Neuron (in vitro differentiated cells): ENCODE measurements at regions not wholly inside any gene's neighbourhood (a gene's known extent, or its start where the extent isn't known, plus 50 kb on each side); places are given as distances from the start of the nearest gene placed in this dataset.

Experiments used
- H2AFZ ChIP-seq: one replicate; pipeline ENCODE4 v1.6.1; 2013; ENCODE audit warnings: low read depth, mild to moderate bottlenecking, inconsistent platforms, low read length, moderate library complexity
- H3K27me3 ChIP-seq: one replicate; pipeline ENCODE4 v1.6.1; 2013; ENCODE audit warnings: low read length; ENCODE audit not compliant: insufficient read depth
- H3K36me3 ChIP-seq: one replicate; pipeline ENCODE4 v1.6.1; 2013; ENCODE audit warnings: low read length; ENCODE audit not compliant: insufficient read depth
- H3K4me1 ChIP-seq: one replicate; pipeline ENCODE4 v1.6.1; 2013; ENCODE audit warnings: low read length; ENCODE audit not compliant: insufficient read depth
- H3K4me3 ChIP-seq: 2 replicates; pipeline ENCODE4 v1.5.1; 2013; ENCODE audit warnings: mild to moderate bottlenecking, low read length, moderate library complexity
- H3K9me3 ChIP-seq: one replicate; pipeline ENCODE4 v1.6.1; 2013; ENCODE audit warnings: low read length

DNA sequence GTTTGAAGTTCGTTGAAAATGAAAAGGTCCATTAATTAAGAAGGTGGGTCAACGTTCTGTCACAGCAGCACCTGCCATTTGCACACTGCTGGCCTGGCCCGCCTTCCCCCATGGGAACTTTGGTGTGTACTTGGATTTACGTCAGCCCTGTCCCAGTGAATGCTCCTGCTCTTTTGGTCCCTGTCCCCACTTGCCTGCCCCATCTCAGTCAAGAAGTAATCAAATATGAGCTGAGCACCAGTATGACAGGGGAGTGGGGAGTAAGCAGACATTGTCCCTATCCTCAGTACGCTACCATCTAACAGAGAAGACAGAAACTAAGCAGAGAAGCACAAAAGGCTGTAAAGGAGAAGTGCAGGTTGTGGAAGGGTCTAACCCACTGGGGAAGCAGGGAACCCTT, 65.1 kb downstream of the SLC4A3 start:
- Histone ChIP-seq H3K4me3 (no peak overlapping the region), H3K36me3 (no peaks in the 10 kb centered on the region), H3K27me3 (no peaks in the 10 kb centered on the region), H3K4me1 (peaks cover 9% of the 10 kb centered on the region), H3K9me3 (no peaks in the 10 kb centered on the region), H2AFZ (no peak overlapping the region)

DNA sequence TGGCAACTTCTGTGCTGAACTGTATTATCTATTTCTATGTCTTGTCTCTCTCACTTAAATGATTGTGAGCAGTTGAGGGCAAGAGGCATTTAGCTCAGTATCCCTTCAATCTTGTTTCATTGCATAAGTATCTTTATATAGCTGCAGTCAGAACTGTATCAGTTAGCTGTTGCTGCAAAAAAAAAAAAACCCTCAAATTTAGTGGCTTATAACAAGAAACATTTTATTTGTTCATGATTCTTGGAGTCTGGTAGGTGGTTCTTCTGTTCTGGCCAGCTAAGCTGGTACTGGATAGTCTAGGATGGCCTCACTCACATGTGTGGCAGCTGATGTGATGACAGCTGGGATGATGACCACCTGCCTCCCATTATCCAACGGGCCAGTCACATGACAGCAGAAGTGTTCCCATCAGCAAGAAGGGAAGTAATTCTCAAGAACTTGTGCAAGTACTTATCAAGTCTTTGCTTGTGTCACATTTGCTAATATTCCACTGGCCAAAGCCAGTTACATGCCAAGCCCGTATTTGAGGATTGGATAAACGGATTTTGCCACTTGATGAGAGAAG, 67.8 kb downstream of the SLC4A3 start:
- no peaks in the 10 kb centered on the region for H3K36me3 ChIP-seq
- H3K9me3 ChIP-seq = no peaks in the 10 kb centered on the region
- peaks cover 22% of the 10 kb centered on the region for H3K4me1 ChIP-seq
- no peak overlapping the region for H3K4me3 ChIP-seq
- no peaks in the 10 kb centered on the region for H3K27me3 ChIP-seq
- no peak overlapping the region for H2AFZ ChIP-seq

DNA sequence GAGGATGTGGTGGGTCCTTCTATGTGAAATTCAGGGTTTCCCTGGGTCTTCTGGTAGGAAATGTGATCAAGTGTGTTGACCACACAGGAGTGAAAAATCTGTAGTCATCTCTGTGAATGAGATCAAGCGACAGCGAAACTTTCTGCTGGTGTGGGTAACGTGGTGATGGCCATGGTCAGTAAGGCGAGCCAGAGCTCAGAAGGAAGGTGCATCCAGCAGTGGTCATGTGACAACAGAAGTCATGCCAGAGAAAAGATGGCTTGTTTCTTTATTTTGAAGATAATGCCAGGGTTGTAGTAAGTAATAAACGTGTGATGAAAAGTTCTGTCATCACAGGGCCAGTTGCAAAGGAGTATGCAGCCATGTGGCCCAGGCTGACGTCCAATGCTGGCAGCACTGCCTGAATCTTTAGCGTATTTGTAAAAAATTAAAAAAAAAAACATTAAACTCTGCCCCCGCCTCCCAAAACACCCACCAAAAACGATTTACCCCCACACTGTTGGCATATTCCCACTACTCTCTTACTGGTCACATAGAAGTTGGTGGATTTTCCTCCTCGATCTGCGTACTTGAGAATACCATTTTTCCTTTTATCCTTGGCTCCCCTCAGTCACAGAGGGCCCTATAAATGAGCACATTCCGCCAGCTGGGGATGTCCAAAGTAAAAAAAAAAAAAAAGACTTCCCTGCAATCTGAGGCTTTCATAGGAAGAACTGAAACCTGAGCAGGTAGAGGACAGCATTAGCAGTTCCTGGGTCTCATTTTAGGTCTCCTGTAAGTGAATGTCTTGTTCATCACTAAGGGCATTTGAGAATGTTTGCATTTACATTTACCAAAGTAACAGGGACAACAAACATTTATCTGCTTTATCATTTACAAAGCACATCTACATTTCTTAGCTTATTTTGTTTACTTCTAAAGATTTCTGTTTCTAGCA, 70.6 kb downstream of the SLC4A3 start:
- no peaks in the 10 kb centered on the region for H3K27me3 ChIP-seq
- no peak overlapping the region for H3K4me3 ChIP-seq
- H3K36me3 ChIP-seq = no peaks in the 10 kb centered on the region
- H3K4me1 ChIP-seq = peaks cover 15% of the 10 kb centered on the region
- no peak overlapping the region for H2AFZ ChIP-seq
- no peaks in the 10 kb centered on the region for H3K9me3 ChIP-seq

DNA sequence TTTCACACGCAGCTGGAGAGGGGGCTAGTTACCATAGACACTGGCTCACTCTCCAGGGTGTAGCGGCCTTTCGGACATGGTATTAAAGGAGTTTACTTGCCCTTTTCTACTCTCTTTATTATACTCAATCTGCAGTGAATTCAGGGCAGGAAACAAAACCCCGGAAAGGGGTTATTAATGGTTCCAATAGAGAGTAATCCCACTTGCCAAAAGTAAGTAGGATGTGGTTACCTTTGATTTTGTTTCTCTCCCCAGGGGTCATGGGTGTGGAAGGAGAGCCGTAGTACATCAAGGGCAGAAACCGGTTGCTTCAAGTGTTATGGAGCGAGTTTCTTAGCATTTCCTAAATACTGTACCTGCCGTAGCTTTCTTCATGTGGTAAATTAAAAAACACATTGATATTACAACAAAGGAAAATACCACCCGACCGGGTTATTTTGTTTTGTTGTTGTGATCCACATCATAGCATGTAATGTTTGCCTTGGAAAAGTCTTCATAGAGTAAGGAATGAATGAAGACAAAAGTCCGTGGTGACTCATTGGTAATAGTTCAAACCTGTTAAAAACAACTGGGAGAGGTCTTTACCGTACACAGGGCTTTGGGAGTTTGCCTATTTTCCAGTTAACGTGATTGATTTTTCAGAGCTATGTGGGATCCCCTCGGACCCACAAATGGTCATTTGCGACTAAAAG, 71.5 kb downstream of the SLC4A3 start:
- H3K4me3 ChIP-seq = no peak overlapping the region
- H3K9me3 ChIP-seq = no peaks in the 10 kb centered on the region
- no peak overlapping the region for H2AFZ ChIP-seq
- H3K4me1 ChIP-seq = peaks cover 15% of the 10 kb centered on the region
- H3K27me3 ChIP-seq = no peaks in the 10 kb centered on the region
- no peaks in the 10 kb centered on the region for H3K36me3 ChIP-seq

DNA sequence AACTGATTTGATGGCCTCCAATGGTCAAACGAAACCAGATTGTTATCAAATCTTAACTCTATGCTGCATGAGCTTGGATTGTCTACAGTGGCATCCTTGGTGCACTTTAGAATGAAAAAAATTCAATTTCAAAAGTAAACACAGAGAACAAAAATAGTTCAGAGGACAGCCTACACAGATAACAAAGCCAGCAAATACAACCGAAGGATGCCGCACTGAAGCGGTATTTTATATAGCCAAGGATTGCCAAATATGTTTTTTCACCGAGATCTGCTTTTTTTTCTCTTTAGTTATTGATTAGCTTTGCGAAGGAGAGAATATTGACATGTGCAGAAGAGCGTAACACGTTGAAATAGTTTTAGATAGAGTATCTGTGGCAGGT, 72.0 kb downstream of the SLC4A3 start:
- H3K27me3 ChIP-seq = no peaks in the 10 kb centered on the region
- H3K4me3 ChIP-seq = no peak overlapping the region
- H3K9me3 ChIP-seq = no peaks in the 10 kb centered on the region
- H3K36me3 ChIP-seq = no peaks in the 10 kb centered on the region
- peaks cover 15% of the 10 kb centered on the region for H3K4me1 ChIP-seq
- H2AFZ ChIP-seq = no peak overlapping the region

DNA sequence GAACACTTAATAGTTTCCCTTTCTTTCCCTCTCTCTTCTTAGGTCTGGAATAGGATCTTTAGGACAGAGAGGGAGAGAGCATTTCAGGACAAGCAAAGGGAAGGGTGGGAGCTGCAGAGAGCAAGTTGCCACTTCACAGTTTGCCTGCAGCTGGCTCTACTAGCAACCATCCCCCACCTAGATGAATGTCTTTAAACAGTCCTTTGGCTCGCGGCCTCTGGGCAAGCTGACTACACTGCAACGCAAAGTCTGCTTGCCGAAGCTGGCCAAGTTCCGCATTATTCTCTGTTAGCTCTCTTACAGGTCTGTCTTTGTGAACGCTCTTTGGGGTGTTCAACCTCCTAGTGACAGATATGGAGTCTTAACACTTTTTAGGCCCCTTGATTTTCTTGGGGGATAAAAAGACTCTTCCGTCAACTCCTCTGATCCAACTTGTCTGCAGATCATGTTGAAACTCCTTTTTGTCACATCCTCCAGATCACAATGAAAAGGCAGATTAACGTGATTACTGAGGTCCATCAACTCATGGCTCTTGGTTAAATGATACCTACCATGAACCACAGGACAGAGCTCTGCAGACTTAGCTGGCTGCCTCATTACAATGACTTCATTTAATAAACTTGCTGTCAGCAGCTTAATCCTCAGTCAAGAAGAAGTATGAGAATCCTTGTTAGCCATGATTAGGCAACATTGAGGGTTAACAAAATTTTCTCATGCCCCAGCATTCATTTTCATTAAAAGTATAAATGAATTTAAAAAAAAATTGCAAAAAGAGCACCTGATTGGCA, 74.6 kb downstream of the SLC4A3 start:
- Histone ChIP-seq H3K9me3 (no peaks in the 10 kb centered on the region), H3K4me3 (no peak overlapping the region), H2AFZ (no peak overlapping the region)

DNA sequence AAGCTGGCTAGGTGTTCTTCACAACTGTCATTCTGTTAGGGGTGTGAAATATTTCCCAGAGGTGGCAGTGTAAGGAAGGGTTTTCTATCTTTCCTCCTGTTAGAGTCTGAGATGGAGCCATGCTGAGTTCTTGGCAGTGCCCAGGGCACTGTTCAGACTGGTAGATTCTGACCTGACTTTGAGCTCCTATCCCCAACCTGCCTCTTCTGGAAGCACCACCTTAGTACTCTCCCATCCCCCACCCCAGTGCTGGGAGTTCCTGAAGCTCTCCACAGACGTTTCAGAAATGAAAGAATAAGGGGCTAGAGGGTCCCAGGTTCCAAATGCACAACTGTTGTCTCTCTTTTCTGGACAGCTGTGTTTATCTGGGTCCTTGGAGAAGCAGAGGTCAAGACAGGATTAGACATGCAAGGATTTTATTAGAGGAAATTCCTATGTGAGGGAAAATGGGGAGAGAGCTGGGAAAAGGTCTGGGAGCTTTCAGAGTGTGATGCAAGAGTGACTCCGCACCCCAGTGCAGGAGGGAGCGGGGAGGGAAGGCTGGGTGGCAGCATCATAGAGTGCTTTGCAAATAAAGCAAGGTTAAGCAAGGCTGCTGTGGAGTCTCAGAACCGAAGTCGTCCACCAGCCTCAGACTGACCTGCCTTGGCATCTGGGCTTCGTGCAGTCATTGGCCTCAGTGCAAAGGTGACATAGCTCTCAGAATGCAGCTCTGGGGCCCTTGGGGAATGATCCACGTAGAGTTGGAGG, 75.5 kb downstream of the SLC4A3 start:
- Histone ChIP-seq H3K9me3 (no peaks in the 10 kb centered on the region), H3K4me1 (peaks cover 23% of the 10 kb centered on the region), H2AFZ (no peak overlapping the region), H3K36me3 (no peaks in the 10 kb centered on the region), H3K27me3 (no peaks in the 10 kb centered on the region), H3K4me3 (no peak overlapping the region)

More for the DNA sequence above, 74.6 kb downstream of the SLC4A3 start:
- Histone ChIP-seq H3K4me1 (peaks cover 23% of the 10 kb centered on the region), H3K27me3 (no peaks in the 10 kb centered on the region), H3K36me3 (no peaks in the 10 kb centered on the region)

DNA sequence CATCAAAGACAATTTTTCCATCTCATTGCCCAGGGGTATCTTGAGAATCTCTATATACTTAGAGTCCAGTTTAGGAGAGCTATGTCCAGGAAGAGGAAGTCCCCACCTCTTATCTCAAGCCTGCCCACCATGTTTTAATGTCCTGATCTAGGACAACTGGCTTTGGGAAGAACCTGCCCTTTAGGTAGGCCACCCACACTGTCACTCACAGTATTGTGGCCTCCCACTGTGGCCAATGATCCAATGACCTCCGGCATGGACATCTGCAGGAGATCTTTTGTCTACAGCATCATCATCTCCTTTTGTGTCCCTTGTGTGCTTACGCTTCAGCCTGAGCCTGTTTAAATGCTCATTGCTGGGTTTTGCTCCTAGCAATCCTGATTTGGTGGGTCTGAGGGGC, 77.4 kb downstream of the SLC4A3 start:
- Histone ChIP-seq H3K36me3 (no peaks in the 10 kb centered on the region), H3K27me3 (no peaks in the 10 kb centered on the region), H3K4me1 (peaks cover 7% of the 10 kb centered on the region), H2AFZ (no peak overlapping the region), H3K4me3 (no peak overlapping the region), H3K9me3 (no peaks in the 10 kb centered on the region)

DNA sequence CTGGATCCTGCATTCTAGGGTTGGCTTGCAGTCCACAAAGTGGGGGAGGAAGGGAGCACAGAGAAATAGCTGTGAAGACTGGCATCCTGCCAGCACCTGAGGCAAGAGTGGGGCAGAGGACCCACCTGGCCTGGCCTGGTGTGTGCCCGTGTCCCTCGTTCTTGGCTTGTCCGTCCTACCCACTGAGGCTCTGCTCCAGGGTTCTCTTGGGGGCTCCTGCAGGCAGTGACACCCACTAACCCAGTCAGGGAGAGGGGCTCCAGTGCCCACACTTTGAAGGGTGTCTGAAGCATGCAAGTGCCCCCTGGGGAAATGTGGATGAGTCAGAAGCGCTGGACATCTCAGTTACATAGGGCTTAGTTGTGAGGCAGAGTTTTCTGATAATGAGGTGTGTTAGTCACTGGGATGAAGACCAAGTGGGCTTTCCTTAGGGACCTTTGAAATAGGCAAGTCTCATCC, 79.4 kb downstream of the SLC4A3 start:
- no peak overlapping the region for H2AFZ ChIP-seq
- H3K9me3 ChIP-seq = no peaks in the 10 kb centered on the region
- H3K4me3 ChIP-seq = no peak overlapping the region
- peaks cover 7% of the 10 kb centered on the region for H3K4me1 ChIP-seq
- no peaks in the 10 kb centered on the region for H3K27me3 ChIP-seq
- no peaks in the 10 kb centered on the region for H3K36me3 ChIP-seq

DNA sequence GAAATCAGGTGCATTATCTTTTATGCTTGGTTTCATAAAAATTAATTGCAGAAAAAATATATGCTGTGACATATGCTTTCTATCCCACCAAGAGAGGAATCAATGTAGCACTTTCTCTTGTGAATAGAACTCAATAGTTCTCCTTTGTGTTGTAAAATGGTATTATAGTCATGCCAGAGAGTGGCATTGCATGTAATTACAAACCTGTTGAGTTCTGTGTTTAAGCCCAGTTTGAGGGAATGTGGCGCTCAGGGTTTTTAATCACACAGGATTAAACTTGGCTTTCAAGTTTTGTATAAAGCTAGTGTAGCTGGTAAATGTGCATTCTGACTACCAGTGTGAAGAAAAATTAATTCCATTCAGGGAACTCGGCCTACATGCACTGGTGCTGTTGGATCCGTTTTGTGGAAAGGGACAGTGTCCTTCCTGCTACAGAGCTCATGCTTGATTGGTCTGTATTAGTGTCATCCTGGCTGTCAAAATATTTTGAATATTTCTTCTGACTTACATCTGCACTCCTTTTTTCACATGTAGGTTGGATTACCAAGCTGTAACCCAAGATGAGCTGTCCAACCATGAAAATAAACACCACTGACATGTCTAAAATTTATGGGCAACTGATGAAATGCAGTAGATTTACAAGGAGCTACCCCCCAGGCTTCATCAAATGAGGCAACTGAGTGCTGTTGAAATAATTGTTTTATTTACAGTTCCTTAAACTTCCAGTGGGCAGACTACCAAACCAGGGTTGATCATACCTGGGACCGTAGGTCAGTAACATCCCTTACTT, 80.3 kb downstream of the SLC4A3 start:
- no peaks in the 10 kb centered on the region for H3K27me3 ChIP-seq
- no peak overlapping the region for H3K4me3 ChIP-seq
- H2AFZ ChIP-seq = no peak overlapping the region
- no peaks in the 10 kb centered on the region for H3K9me3 ChIP-seq
- peaks cover 7% of the 10 kb centered on the region for H3K4me1 ChIP-seq
- H3K36me3 ChIP-seq = no peaks in the 10 kb centered on the region

DNA sequence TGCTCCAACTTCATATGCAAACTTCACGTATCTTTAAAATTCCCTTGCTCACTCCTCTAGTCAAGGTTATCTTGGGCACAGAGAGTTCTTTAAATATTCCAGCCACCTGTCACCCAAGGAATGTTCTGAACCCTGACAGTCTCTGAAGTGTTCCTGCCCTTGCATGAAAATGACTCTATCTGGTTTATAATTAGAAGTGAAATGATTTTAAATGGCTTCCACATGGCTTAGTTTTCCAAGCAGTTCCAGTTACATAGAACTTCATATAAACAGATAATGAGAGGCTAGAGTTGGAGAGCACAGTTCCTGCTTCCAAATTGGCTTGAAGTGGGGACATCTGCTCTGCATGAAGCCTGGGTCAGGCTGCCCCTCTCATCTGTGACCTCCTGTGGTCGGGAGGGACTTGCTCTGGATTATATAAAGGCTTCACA, 81.9 kb downstream of the SLC4A3 start:
- no peak overlapping the region for H2AFZ ChIP-seq
- no peaks in the 10 kb centered on the region for H3K9me3 ChIP-seq
- H3K27me3 ChIP-seq = no peaks in the 10 kb centered on the region
- H3K36me3 ChIP-seq = no peaks in the 10 kb centered on the region
- no peak overlapping the region for H3K4me3 ChIP-seq
- peaks cover 7% of the 10 kb centered on the region for H3K4me1 ChIP-seq

DNA sequence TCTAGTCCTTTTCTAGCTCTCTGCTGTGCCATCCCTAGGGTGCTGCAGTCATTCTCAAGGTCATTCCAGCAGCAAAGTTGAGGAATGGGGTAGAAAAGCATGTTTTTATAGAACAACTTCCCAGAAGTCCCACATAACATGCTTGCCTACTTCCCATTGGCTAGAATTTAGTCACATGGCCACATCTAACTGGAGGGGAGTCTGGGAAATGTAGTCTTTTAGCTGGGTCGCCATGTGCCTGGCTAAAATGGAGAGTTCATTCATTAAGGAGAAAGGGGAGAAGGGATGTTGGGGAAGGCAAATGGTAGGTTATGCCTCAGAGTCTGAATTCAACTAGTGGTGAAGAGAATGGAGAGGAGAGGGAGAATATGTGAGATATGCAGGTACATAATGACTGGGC, 85.7 kb downstream of the SLC4A3 start:
- Histone ChIP-seq H3K4me1 (no peaks in the 10 kb centered on the region), H3K27me3 (no peaks in the 10 kb centered on the region), H3K9me3 (no peaks in the 10 kb centered on the region), H3K4me3 (no peak overlapping the region), H3K36me3 (no peaks in the 10 kb centered on the region), H2AFZ (peak overlapping the region; percentile 29)
